HG03280 (cell line): ENCODE measurements at regions not wholly inside any gene's neighbourhood (a gene's known extent, or its start where the extent isn't known, plus 50 kb on each side); places are given as distances from the start of the nearest gene placed in this dataset.

ENCODE experiments used
- ATAC-seq: cut with Tn5 transposase; IDR thresholded peaks from one replicate; pipeline ENCODE4 v1.9.1; 2021; ENCODE audit warnings: mild to moderate bottlenecking, moderate library complexity; ENCODE audit not compliant: unreplicated experiment

DNA sequence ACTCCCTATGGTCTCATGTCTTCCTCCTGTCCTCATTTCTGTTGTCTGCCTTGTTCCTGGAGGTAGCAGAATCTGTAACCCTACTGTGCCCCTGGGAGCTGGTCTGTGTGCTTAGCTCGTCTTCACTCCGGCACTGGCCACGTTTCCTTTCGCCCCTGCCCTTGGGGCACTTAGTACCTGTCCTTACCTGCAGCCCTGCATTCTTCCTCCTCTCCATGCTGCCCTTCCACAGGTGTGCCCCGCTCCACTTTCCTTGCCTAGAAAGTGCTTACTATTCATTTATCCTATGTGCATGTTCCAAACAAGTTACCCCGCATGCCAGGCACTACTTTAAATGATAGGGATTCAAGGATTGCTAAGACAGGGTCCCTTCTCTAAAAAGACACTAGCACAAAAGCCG, 199.9 kb upstream of the ZMIZ1 start:
- no peak for ATAC-seq

- ATAC-seq, result no peak
Observed at GRCh38 chr10:78869508-78870454, 199.0 kb upstream of the ZMIZ1 start.

DNA sequence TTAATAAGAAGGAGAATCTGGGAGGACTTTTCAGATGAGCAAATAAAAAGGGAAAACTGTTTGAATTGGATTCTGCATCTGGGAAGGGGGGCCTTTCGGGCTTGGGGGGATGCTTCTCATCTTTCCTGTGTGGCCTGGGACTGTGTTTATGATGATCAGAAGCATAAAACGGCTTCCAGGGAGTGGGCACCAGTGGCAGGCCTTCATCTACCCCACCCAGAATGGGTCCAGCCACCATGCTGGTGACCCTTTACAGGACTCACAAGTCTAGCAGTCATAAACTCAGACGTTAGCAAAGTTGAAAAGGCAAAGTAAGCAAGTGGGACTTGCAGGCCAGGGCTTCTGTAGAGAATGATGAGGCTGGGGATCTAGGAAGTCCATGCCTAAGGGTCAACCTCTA, 198.3 kb upstream of the ZMIZ1 start:
- no peak for ATAC-seq

DNA sequence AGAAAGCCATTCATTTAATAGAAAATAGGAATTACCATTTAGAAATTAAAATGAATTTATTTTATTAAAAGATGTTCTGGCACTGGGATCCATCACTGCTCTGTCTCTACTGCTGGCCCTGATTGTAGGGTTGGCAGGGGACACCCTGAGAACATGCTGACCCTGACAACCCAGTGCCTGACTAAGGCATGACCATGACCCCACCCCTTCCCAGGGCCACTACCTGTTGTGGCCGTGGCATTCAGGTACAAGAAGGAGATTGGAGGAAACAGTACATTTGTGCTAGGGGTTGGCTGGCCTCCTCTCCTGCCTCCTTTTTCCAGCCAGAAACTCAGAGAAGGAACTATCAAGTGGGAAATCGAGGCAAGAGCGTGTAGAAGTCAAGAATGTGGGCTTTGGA, 197.0 kb upstream of the ZMIZ1 start:
- no peak for ATAC-seq

GRCh38 chr10:78873413-78873812, 195.4 kb upstream of the ZMIZ1 start:
- ATAC-seq, result no peak

- no peak for ATAC-seq
Observed at GRCh38 chr10:78875331-78875877, 193.4 kb upstream of the ZMIZ1 start.

DNA sequence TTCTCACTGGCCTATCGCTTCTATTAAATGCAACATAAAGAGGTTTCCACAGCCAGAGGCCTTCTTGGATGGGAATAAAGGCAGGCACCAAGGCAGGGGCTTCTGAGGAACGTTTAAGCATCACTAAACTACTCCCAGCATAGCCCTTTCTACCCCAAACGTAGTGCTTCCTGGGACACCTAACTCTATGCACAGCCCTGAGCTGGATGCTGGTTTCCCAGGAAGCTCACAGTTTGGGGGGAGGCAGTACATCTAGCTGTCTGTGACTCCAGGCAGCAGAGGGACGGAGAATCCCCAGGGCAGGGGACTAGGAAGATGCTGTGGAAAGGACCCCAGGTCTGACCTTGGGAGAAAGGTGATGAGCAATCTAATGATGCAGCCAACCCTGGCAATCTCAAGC, 192.8 kb upstream of the ZMIZ1 start:
- ATAC-seq, result no peak

DNA sequence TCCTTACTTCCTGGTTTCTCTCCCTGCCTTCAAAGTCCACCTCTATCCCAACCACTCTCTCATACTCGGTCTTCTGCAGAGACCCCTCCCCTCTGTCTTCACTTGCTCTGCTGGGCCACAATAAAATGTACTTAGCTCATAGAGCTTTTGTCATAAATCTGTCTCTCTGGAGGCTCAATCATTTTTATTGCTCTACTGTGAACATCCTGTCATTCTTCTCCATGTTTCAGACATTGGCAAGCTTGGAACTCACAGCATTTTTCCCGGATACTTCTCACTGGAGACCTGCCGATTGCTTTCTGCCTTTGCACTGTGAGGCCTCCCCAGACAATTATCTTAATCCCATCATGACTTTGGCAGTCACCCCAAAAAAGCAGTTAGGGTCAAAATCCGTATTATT, 192.3 kb upstream of the ZMIZ1 start:
- ATAC-seq, result no peak

DNA sequence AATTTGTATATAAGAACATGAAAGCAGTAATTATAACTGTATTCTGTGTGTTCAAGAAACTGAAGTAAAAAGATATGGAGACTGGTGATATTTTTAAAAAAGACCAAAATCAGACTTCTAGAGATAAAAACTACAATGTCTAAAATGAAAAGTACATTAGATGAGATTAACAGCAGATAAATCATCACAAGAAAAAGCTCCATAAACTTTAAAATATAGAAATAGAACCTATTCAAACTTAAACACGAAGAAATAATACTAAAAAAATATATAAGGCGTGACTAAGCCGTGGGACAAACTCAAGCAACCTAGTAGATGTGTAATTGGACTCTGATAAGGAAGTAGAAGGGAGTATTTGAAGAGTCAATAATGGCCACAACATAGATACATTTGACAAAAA, 189.1 kb upstream of the ZMIZ1 start:
- ATAC-seq, result no peak

DNA sequence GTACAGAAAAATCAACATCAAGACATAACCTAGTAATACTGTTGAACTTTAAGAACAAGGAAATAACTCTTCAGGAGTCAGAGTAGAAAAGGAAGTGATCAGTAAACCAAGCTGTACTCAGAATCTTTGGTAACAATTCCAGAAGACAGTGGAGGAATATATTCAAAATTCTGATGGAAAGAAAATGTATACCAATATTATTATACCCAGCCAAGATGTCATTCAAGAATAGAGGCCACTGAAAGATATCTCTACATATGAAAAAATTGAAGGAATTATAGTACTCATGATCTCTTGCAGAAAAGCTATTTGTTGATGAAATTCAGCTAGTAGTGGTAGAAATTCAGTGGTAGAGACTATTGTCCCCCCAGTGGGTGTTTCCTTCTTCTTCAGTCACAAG, 182.6 kb upstream of the ZMIZ1 start:
- ATAC-seq, result no peak

DNA sequence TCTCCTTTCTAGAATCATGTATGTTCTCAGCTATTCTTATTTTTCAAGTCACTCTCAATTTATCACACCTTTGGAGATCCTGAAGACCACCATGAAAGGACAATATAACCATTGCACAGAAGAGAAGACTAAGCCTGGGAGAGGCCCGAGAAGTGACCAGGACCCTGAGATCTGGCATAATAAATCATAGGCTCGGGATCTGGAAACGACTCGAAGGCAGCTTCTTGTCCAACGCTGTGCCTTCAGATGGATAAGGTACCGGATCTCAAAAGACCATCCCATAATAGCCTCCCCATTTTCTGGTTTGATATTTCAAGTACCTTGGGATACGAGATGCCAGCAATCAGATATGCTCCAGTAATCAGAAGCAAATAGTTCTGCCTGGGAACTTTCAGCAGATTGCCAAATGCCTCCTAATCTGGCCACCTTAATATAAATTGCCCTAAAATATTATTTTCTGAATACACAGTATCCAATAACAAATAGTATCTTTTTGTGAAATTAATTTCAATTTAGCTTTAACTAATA, 179.2 kb upstream of the ZMIZ1 start:
- ATAC-seq, result no peak

GRCh38 chr10:78890506-78890905, 178.3 kb upstream of the ZMIZ1 start:
- no peak for ATAC-seq

DNA sequence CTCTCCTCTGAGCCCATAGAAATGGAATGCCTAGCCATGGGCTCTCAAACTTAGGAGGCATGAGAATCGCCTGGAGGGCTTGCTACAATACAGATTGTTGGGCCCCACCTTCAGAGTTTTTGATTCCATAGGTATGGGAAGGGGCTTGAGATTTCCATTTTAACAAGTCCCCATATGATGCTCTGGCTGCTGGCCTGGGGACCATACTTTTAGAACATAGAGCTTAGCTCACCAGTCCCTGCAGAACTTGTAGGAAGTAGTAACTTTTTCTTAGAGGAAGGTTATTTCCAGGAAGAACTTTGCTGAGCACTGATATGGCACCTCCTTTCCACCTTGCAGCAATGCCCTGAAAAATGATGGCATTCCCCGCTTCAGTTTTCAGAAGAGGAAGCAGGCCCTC, 177.0 kb upstream of the ZMIZ1 start:
- no peak for ATAC-seq

DNA sequence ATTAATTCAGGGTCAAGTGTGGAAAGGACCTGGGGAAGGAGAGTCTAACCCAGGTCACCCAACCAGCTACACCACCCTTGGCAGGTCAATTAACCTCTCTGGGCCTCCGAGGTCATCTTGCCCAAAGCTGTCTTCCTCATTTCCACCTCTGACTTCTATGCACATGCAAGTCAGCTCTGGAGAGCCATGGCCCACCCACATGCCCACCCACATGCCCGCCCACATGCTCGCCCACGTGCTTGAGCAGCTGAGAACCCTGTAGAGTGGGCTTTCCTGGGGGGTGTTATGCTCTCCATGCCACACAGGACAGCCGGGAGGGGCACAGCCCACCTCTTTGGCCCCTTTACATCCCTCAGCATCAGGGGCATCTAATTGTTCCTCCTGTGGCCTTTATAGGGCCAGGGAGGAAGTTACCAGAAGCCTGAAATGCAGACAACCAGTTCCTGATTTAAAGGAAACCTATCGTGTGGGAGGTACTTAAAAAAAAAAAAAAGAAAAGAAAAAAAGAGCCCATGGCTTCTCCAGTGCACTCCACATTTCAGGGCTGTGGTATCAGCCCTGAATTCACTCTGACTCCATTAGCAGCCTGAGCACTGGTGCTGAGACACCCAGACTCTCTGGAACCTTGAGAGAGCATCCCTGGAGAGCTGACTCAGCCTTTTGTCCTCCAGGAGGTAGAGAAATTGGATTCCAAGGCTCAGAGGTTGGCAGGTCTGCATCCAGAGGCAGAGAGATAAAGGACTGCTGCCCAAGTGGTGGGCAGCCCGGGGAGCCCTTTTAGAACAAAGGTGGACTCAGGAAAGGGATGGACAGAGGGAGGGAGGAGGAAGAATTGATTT, 176.2 kb upstream of the ZMIZ1 start:
- no peak for ATAC-seq

DNA sequence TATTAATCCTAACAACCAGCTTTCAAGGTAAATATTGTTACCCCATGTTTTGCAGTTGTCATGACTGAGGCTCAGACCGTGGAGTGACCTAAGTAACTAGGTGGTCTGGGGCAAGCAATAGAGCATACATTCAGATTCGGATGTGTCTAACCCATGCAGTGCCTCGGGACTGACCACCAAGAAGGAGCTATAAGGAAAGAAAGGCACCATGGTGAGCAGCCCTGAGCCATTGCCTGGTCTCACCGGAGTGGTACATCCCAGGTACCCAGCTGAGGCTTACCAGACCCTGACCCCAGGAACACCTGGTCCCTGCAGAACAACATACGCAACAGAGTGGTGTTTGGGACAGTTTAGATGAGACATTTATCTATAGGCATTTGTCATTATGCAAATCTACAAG, 175.5 kb upstream of the ZMIZ1 start:
- ATAC-seq, result no peak

DNA sequence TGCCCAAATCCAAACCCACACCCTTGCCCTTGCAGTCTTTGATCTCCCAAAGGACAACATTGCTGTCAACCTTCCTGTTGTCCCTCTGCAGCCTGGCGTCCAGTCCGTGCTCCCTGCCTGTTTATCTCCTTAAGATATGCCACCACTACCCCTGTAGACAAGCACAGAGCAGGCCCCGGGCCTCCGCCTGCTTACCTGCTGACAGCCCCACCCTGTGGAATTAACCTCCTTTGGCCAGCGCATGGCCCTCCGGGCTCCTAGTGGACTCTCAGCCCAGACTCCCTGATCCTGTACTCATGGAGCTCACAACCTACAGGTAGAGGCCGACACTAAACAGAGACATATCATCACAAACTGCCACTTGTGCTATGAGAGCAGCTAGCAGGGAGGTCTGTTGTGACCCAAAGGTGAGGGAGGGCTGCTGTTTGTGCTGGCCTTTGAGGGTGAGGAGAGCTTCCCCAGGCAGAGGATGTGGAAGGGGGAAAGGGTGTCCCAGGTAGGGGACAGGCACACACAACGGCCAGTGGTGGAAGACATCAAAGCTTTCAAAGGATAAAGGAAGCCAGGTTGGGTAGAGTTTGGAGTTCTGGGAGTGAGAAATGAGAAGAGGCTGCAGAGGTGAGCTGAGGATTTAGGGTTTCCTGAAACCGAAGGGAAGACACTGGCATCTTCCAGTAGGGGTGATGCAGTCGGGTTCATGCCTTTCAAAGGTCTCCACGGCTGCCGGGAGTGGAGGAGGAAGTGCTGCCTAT, 174.5 kb upstream of the ZMIZ1 start:
- no peak for ATAC-seq

- ATAC-seq, result no peak
Observed at GRCh38 chr10:78894841-78895195, 173.9 kb upstream of the ZMIZ1 start.

- no peak for ATAC-seq
Observed at GRCh38 chr10:78895469-78895868, 173.3 kb upstream of the ZMIZ1 start.

GRCh38 chr10:78896159-78896928, 172.4 kb upstream of the ZMIZ1 start:
- ATAC-seq, result no peak
